ENCODE measurements at regions not wholly inside any gene's neighbourhood (a gene's known extent, or its start where the extent isn't known, plus 50 kb on each side); places are given as distances from the start of the nearest gene placed in this dataset.
"Not testable (repeated sequence)": the region's sequence is repeated elsewhere in the genome, so short reads cannot be mapped to it uniquely, and the experiment has no call there.

DNA sequence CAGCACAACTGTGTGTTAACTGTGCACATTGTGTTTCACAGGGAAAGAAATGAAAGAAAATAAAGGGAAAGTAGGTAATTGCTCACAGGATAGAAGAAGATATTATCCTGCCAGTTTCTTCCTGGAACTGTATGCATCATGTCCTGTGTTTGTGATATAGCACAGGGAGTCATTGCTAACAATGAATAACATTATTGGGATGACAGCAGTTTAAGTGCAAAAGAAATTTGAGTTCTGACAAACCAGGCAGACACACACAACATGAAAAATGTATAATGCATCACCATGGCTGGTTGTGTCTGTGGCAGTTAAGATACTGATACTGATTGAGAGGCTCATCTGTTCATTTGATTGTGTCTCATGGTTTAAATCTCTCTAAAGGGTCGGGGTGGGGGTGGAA, 145.4 kb downstream of the SPATA31D1 start:
- H3K27me3 ChIP-seq (ENCODE audit: insufficient read depth, low read length, poor library complexity, severe bottlenecking) = no peaks in the 10 kb centered on the region
- no peak overlapping the region for H2AFZ ChIP-seq (ENCODE audit: low read length)
- H3K36me3 ChIP-seq (ENCODE audit: insufficient read depth, low read length) = no peaks in the 10 kb centered on the region
- no peak overlapping the region for H3K4me2 ChIP-seq (ENCODE audit: low read depth, low read length, poor library complexity, severe bottlenecking)
- peaks cover 13% of the 10 kb centered on the region for H3K4me1 ChIP-seq (ENCODE audit: insufficient read depth, low read length, poor library complexity, severe bottlenecking)
- no peak overlapping the region for H3K4me3 ChIP-seq (ENCODE audit: low read length, poor library complexity, severe bottlenecking)
- H3K9me2 ChIP-seq (replicated peaks; ENCODE audit: low read depth, low read length) = no peaks in the 10 kb centered on the region
- no peaks in the 10 kb centered on the region for H3F3A ChIP-seq (ENCODE audit: low read depth)
- H3K9me3 ChIP-seq (ENCODE audit: insufficient read depth, low read depth, low read length) = no peaks in the 10 kb centered on the region; the same call in 1 of the 2 replicates
- no peak overlapping the region for H3K9ac ChIP-seq (ENCODE audit: low read depth, low read length, poor library complexity, severe bottlenecking)
- no peak for TF ChIP-seq EZH2phosphoT487 (IDR thresholded peaks at IDR 0.05; ENCODE audit: borderline replicate concordance)
- TF ChIP-seq, protein P1, sequence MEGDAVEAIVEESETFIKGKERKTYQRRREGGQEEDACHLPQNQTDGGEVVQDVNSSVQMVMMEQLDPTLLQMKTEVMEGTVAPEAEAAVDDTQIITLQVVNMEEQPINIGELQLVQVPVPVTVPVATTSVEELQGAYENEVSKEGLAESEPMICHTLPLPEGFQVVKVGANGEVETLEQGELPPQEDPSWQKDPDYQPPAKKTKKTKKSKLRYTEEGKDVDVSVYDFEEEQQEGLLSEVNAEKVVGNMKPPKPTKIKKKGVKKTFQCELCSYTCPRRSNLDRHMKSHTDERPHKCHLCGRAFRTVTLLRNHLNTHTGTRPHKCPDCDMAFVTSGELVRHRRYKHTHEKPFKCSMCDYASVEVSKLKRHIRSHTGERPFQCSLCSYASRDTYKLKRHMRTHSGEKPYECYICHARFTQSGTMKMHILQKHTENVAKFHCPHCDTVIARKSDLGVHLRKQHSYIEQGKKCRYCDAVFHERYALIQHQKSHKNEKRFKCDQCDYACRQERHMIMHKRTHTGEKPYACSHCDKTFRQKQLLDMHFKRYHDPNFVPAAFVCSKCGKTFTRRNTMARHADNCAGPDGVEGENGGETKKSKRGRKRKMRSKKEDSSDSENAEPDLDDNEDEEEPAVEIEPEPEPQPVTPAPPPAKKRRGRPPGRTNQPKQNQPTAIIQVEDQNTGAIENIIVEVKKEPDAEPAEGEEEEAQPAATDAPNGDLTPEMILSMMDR (conservative IDR thresholded peaks at IDR 0.05; ENCODE audit: low read length) = no peak
- H4K20me1 ChIP-seq (ENCODE audit: insufficient read depth, low read length, poor library complexity, severe bottlenecking) = no peaks in the 10 kb centered on the region
- H3K79me2 ChIP-seq (ENCODE audit: insufficient read depth, low read length) = no peaks in the 10 kb centered on the region

DNA sequence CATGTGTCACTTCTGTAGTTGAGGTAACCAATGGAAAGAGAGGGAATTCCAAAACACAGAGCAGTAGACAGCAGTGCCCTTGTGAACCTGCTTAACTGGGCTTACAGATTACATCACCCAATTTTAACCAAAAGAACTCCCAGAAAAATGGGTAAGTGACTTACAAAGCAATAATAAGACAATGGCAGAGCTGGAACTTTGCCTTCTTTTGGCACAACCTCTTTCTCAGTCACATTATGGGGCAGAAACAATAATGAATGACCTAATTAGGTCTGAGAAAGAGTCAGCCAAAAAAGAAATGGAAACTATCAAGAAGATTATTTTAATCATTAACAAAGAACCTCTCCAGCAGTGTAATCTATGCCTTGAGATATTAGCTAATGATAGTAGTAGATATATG, 146.5 kb downstream of the SPATA31D1 start:
- no peaks in the 10 kb centered on the region for H3K36me3 ChIP-seq (ENCODE audit: insufficient read depth, low read length)
- no peaks in the 10 kb centered on the region for H4K20me1 ChIP-seq (ENCODE audit: insufficient read depth, low read length, poor library complexity, severe bottlenecking)
- no peak overlapping the region for H2AFZ ChIP-seq (ENCODE audit: low read length)
- H3K79me2 ChIP-seq (ENCODE audit: insufficient read depth, low read length) = no peaks in the 10 kb centered on the region
- no peaks in the 10 kb centered on the region; the same call in 1 of the 2 replicates for H3K9me3 ChIP-seq (ENCODE audit: insufficient read depth, low read depth, low read length)
- H3F3A ChIP-seq (ENCODE audit: low read depth) = no peaks in the 10 kb centered on the region
- H3K9me2 ChIP-seq (replicated peaks; ENCODE audit: low read depth, low read length) = no peaks in the 10 kb centered on the region
- H3K4me3 ChIP-seq (ENCODE audit: low read length, poor library complexity, severe bottlenecking) = no peak overlapping the region
- TF ChIP-seq EZH2phosphoT487 (IDR thresholded peaks at IDR 0.05; ENCODE audit: borderline replicate concordance) = no peak
- TF ChIP-seq, protein P1 (conservative IDR thresholded peaks at IDR 0.05; ENCODE audit: low read length) = no peak
- no peak overlapping the region for H3K9ac ChIP-seq (ENCODE audit: low read depth, low read length, poor library complexity, severe bottlenecking)
- no peaks in the 10 kb centered on the region for H3K27me3 ChIP-seq (ENCODE audit: insufficient read depth, low read length, poor library complexity, severe bottlenecking)
- no peak overlapping the region for H3K4me2 ChIP-seq (ENCODE audit: low read depth, low read length, poor library complexity, severe bottlenecking)
- H3K4me1 ChIP-seq (ENCODE audit: insufficient read depth, low read length, poor library complexity, severe bottlenecking) = peaks cover 13% of the 10 kb centered on the region

DNA sequence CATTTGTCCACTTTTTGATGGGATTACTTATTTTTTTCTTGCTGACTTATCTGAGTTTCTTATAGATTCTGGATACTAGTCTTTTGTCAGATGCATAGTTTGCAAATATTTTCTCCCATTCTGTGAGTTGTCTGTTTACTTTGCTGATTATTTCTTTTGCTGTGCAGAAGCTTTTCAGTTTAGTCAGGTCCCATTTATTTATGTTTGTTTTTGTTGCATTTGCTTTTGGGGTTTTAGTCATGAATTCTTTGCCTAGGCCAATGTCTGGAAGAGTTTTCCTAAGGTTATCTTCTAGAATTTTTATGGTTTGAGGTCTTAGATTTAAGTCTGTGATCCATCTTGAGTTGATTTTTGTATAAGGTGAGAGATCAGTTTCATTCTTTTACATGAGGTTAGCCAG, 149.5 kb downstream of the SPATA31D1 start:
- H3F3A ChIP-seq (ENCODE audit: low read depth); H3K9me2 ChIP-seq (replicated peaks; ENCODE audit: low read depth, low read length); H3K4me1 ChIP-seq (ENCODE audit: insufficient read depth, low read length, poor library complexity, severe bottlenecking); H3K4me2 ChIP-seq (ENCODE audit: low read depth, low read length, poor library complexity, severe bottlenecking); H2AFZ ChIP-seq (ENCODE audit: low read length); H3K36me3 ChIP-seq (ENCODE audit: insufficient read depth, low read length); H3K27me3 ChIP-seq (ENCODE audit: insufficient read depth, low read length, poor library complexity, severe bottlenecking); H3K9ac ChIP-seq (ENCODE audit: low read depth, low read length, poor library complexity, severe bottlenecking); H3K79me2 ChIP-seq (ENCODE audit: insufficient read depth, low read length); H4K20me1 ChIP-seq (ENCODE audit: insufficient read depth, low read length, poor library complexity, severe bottlenecking); H3K9me3 ChIP-seq (ENCODE audit: insufficient read depth, low read depth, low read length); H3K4me3 ChIP-seq (ENCODE audit: low read length, poor library complexity, severe bottlenecking): not testable (repeated sequence)

DNA sequence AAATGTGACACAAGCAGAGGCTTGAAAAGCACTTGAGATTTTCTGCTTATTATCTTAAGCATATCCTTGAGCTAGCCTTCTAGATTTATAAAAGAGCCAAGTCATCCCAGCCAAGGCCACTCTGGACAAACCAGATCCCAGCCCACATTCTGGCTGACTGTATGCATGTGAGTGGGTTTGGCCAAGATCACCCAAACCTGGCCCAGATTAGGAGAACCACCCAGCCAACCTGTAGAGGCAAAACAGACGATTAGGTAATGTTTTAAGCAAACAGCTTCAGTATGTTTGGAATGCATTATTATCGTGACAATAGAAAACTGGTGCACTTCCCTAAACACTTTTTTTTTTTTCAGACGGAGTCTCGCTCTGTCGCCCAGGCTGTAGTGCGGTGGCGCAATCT, 151.9 kb downstream of the SPATA31D1 start:
- H3K9me2 ChIP-seq (replicated peaks; ENCODE audit: low read depth, low read length) = no peaks in the 10 kb centered on the region
- H3K9me3 ChIP-seq (ENCODE audit: insufficient read depth, low read depth, low read length) = no peaks in the 10 kb centered on the region; the same call in 1 of the 2 replicates
- H3K4me1 ChIP-seq (ENCODE audit: insufficient read depth, low read length, poor library complexity, severe bottlenecking) = no peaks in the 10 kb centered on the region
- H3K79me2 ChIP-seq (ENCODE audit: insufficient read depth, low read length) = no peaks in the 10 kb centered on the region
- H4K20me1 ChIP-seq (ENCODE audit: insufficient read depth, low read length, poor library complexity, severe bottlenecking) = no peaks in the 10 kb centered on the region
- H2AFZ ChIP-seq (ENCODE audit: low read length) = no peak overlapping the region
- no peak overlapping the region for H3K9ac ChIP-seq (ENCODE audit: low read depth, low read length, poor library complexity, severe bottlenecking)
- no peaks in the 10 kb centered on the region for H3K36me3 ChIP-seq (ENCODE audit: insufficient read depth, low read length)
- H3K4me2 ChIP-seq (ENCODE audit: low read depth, low read length, poor library complexity, severe bottlenecking) = no peak overlapping the region
- no peak overlapping the region for H3K4me3 ChIP-seq (ENCODE audit: low read length, poor library complexity, severe bottlenecking)
- no peaks in the 10 kb centered on the region for H3F3A ChIP-seq (ENCODE audit: low read depth)
- no peak for TF ChIP-seq EZH2phosphoT487 (IDR thresholded peaks at IDR 0.05; ENCODE audit: borderline replicate concordance)
- TF ChIP-seq, protein P1 (conservative IDR thresholded peaks at IDR 0.05; ENCODE audit: low read length) = no peak
- H3K27me3 ChIP-seq (ENCODE audit: insufficient read depth, low read length, poor library complexity, severe bottlenecking) = no peaks in the 10 kb centered on the region

Measured in Loucy (cell line).